ENCODE measurements at regions not wholly inside any gene's neighbourhood (a gene's known extent, or its start where the extent isn't known, plus 50 kb on each side); places are given as distances from the start of the nearest gene placed in this dataset.

DNA sequence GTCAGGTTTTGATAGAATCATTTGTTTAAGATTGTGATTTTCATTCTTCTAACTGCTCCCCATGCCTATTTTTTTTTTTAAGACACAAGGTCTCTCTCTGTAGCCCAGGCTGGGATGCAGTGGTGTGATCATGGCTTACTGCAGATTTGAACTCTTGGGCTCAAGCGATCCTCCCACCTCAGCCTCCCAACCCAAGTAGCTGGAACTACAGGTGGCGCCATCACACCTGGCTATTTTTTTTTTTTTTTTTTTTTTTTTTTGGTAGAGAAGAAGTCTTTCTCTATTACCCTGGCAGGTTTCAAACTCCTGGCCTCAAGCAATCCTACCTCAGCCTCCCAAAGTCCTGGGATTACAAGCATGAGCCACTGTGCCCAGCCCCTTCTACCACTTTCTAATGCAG, 223.3 kb downstream of the CBLN1 start:
- TF ChIP-seq, protein P1, sequence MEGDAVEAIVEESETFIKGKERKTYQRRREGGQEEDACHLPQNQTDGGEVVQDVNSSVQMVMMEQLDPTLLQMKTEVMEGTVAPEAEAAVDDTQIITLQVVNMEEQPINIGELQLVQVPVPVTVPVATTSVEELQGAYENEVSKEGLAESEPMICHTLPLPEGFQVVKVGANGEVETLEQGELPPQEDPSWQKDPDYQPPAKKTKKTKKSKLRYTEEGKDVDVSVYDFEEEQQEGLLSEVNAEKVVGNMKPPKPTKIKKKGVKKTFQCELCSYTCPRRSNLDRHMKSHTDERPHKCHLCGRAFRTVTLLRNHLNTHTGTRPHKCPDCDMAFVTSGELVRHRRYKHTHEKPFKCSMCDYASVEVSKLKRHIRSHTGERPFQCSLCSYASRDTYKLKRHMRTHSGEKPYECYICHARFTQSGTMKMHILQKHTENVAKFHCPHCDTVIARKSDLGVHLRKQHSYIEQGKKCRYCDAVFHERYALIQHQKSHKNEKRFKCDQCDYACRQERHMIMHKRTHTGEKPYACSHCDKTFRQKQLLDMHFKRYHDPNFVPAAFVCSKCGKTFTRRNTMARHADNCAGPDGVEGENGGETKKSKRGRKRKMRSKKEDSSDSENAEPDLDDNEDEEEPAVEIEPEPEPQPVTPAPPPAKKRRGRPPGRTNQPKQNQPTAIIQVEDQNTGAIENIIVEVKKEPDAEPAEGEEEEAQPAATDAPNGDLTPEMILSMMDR (IDR thresholded peaks at IDR 0.05), result no peak
- H3K9me3 Mint-ChIP-seq, result no peaks in the 10 kb centered on the region
- H3K4me3 Mint-ChIP-seq, result no peak overlapping the region
- no peak overlapping the region for H3K27ac Mint-ChIP-seq
- no peak for DNase-seq
- no peaks in the 10 kb centered on the region for H3K36me3 Mint-ChIP-seq (ENCODE audit: low read depth)
- H3K27me3 Mint-ChIP-seq (ENCODE audit: low read depth, poor library complexity), result peaks cover 19% of the 10 kb centered on the region
- H3K4me1 Mint-ChIP-seq, result peaks cover 6% of the 10 kb centered on the region

DNA sequence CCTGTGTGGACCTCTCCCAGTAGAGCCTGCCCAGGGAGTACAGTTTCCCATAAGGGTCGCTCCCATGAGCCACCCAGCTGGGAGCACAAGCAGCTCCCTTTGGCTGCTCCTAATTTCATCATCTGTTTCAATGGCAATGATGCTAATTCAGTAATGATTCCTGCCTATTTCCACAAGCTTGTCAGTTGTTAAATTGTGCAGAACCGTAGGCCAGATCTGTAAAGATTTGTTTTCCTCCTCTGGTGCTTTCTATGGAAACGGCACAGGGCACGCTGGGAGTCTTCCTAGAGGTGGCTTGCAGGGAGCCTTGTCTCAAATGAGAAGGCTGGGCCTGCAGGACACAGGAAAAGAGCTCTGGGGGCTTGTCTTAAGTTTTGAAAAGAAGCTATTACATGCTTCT, 223.7 kb downstream of the CBLN1 start:
- DNase-seq, result no peak
- H3K36me3 Mint-ChIP-seq (ENCODE audit: low read depth), result no peaks in the 10 kb centered on the region
- no peak overlapping the region for H3K27ac Mint-ChIP-seq
- H3K27me3 Mint-ChIP-seq (ENCODE audit: low read depth, poor library complexity), result peaks cover 18% of the 10 kb centered on the region
- no peaks in the 10 kb centered on the region for H3K9me3 Mint-ChIP-seq
- TF ChIP-seq, protein P1 (IDR thresholded peaks at IDR 0.05), result no peak
- peaks cover 10% of the 10 kb centered on the region for H3K4me1 Mint-ChIP-seq
- H3K4me3 Mint-ChIP-seq, result no peak overlapping the region

DNA sequence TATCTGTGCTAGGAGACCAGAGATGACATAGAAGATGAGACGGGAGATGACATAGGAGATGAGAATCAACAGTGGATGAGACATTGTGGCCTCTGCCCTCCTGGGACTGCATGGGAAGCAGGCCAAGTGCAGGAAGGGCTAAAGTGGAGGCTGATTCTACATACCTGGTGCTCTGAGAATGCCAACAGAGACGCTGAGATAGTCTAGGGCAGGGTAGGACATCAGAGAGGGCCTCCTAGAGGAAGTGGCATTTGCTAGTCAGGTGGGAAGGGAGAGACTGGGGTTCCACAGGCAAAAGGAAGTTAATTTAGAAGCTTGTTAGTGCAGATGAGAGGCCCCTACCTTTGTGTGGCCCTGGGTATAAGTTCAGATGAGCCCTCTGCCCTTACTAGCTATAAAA, 224.2 kb downstream of the CBLN1 start:
- TF ChIP-seq, protein P1 (IDR thresholded peaks at IDR 0.05), result no peak
- Mint-ChIP-seq H3K9me3 (no peaks in the 10 kb centered on the region), H3K4me1 (peaks cover 14% of the 10 kb centered on the region), H3K27ac (no peak overlapping the region), H3K4me3 (no peak overlapping the region), H3K36me3 (ENCODE audit: low read depth) (no peaks in the 10 kb centered on the region), H3K27me3 (ENCODE audit: low read depth, poor library complexity) (peaks cover 18% of the 10 kb centered on the region)
- DNase-seq, result no peak

DNA sequence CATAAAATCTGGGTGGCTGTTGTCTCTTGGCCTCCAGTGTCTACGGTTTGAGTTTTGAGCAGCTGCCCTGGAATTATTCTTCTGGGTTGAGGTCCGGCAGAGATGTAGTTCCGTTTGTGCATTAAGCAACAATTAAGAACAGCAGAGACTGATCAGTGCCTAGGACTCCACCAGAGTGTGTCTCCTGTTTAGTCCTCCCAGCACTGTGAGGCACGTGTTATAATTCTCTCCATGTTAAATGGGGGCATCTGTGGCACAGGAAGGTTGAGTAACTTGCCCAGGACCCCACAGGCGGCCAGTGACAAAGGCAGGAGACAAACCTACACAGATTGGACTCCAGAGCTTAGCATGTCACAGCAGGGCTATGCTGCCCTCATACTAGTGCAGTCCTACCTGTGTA, 225.1 kb downstream of the CBLN1 start:
- peaks cover 16% of the 10 kb centered on the region for H3K27me3 Mint-ChIP-seq (ENCODE audit: low read depth, poor library complexity)
- peaks cover 20% of the 10 kb centered on the region for H3K4me1 Mint-ChIP-seq
- TF ChIP-seq, protein P1 (IDR thresholded peaks at IDR 0.05), result no peak
- H3K9me3 Mint-ChIP-seq, result no peaks in the 10 kb centered on the region
- no peak overlapping the region for H3K27ac Mint-ChIP-seq
- H3K4me3 Mint-ChIP-seq, result no peak overlapping the region
- no peaks in the 10 kb centered on the region for H3K36me3 Mint-ChIP-seq (ENCODE audit: low read depth)
- no peak for DNase-seq

DNA sequence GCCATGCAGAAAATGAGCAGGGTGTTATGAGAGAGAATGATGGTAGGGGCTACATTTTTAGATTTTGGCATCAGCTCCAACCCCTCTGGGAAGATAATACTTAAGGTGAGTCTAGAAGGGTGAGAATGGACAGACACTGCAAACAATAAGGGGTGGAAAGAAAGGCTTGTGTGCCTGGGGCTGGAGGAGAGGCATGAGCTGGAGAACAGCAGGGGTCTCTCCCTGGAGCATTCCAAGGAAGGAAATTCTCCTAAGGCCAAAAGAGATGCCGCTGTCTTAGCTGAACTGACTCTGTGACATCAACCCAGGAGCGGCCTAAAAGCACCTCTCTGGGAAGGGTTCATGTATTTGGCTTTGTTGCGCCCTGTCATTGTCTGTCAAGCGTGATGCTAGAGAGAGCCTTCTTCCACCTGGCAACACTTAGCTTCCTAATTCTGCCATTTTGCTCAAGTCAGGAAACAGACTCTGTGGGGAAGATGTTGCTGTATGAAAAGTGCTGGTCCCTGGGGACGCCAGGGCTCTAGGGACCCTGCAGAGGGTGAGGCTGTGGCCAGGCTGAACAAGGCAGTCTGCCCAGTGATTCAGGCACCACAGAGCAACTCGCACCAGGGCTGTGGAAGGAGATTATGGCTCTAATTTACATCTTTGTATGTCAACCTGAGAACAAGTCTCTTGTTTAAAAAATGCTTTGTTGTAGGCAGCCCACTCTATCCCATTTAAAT, 225.7 kb downstream of the CBLN1 start:
- Mint-ChIP-seq H3K9me3 (no peaks in the 10 kb centered on the region), H3K36me3 (ENCODE audit: low read depth) (no peaks in the 10 kb centered on the region), H3K27ac (no peak overlapping the region), H3K4me1 (peaks cover 21% of the 10 kb centered on the region), H3K27me3 (ENCODE audit: low read depth, poor library complexity) (peaks cover 16% of the 10 kb centered on the region), H3K4me3 (no peak overlapping the region)
- TF ChIP-seq, protein P1 (IDR thresholded peaks at IDR 0.05), result no peak
- no peak for DNase-seq

DNA sequence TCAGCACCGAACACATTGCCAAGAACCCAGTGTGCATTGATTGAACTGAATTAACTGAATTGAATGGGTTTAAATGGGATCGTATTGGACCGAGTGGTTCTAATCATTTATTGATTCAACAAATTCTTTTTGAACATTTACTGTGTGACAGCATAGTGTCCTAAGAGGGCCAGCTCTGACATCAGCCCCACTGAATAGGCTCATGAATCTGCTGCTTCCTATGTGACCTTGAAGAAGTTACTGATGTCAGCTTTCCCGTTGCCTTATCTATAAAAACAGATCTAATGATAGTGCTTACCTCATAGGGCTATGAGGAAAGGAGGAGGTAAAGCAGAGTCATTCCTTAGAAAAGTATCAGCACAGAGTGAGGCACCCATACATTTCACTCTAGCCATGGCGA, 226.3 kb downstream of the CBLN1 start:
- Mint-ChIP-seq H3K27ac (no peak overlapping the region), H3K27me3 (ENCODE audit: low read depth, poor library complexity) (peaks cover 13% of the 10 kb centered on the region), H3K36me3 (ENCODE audit: low read depth) (no peaks in the 10 kb centered on the region), H3K4me1 (peaks cover 26% of the 10 kb centered on the region), H3K9me3 (no peaks in the 10 kb centered on the region), H3K4me3 (no peak overlapping the region)
- no peak for DNase-seq
- TF ChIP-seq, protein P1 (IDR thresholded peaks at IDR 0.05), result no peak

Data from nephron progenitor cell (in vitro differentiated cells).